B cell (primary cell): ENCODE measurements at regions not wholly inside any gene's neighbourhood (a gene's known extent, or its start where the extent isn't known, plus 50 kb on each side); places are given as distances from the start of the nearest gene placed in this dataset.

ENCODE experiments used
- EZH2 ChIP-seq: IDR thresholded peaks from 2 replicates; pipeline ENCODE4 v1.6.1; 2012; ENCODE audit warnings: borderline replicate concordance, low read depth, mild to moderate bottlenecking, moderate library complexity, low read length; ENCODE audit not compliant: insufficient read depth, poor library complexity, severe bottlenecking
- TF ChIP-seq, protein P1 (sequence below): fragments of 200-600 bp; IDR thresholded peaks from one replicate; pipeline ENCODE4 v1.8.0; 2022; ENCODE audit warnings: antibody characterized with exemption, mild to moderate bottlenecking

DNA sequence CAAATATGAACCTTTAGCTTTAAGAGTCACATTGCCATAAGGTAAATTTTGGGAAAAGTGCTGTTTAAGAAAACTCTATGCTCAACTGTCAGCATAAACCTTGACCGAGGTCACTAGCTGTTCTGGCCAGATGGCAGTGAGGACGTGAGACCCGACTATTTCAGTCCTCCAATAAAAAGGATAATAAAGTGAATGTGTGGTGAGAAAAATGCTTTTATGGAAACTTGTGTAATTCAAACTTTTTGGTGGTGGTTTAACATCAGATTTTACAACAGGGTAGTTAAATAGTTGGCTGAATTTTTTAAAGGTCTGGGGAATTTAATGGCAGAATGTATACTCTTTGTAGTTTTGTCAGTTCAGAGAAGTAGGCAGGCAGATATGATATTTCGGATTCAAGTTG is 391.1 kb downstream of the PMP22 start:
- TF ChIP-seq, protein P1, sequence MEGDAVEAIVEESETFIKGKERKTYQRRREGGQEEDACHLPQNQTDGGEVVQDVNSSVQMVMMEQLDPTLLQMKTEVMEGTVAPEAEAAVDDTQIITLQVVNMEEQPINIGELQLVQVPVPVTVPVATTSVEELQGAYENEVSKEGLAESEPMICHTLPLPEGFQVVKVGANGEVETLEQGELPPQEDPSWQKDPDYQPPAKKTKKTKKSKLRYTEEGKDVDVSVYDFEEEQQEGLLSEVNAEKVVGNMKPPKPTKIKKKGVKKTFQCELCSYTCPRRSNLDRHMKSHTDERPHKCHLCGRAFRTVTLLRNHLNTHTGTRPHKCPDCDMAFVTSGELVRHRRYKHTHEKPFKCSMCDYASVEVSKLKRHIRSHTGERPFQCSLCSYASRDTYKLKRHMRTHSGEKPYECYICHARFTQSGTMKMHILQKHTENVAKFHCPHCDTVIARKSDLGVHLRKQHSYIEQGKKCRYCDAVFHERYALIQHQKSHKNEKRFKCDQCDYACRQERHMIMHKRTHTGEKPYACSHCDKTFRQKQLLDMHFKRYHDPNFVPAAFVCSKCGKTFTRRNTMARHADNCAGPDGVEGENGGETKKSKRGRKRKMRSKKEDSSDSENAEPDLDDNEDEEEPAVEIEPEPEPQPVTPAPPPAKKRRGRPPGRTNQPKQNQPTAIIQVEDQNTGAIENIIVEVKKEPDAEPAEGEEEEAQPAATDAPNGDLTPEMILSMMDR, result no peak
- no peak for TF ChIP-seq EZH2
